ENCODE measurements at regions not wholly inside any gene's neighbourhood (a gene's known extent, or its start where the extent isn't known, plus 50 kb on each side); places are given as distances from the start of the nearest gene placed in this dataset. TPM values are rescaled to one million over a fixed set of nuclear protein-coding genes. Genes with fewer than 3 reads are reported as not detected.

DNA sequence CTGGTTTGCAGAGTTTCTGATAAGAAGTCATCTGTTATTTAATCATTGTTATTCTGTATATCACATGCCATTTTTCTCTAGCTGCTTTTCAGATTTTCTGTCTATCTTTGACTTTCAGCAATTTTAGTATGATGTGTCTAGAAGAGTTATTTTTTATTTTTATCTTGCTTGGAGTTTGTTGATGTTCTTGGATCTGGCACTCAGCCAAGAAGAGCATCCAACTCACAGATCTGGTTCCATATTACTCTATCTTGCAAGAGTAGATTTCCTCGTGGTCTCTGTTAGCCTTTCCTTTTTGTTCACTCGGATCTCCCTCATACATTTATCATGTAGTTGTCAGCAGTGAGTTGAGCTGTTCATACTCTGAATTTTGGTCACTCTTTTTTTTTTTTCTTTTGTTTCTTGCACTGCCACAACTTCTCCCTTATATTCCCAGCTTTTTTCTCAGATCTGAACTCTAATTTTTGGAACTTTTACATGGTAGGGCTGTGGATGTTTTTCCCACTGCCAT is 54.8 kb upstream of the CALCR start:
- Mint-ChIP-seq H3K4me1 (ENCODE audit: low read depth) (peaks cover 4% of the 10 kb centered on the region), H3K4me3 (ENCODE audit: unreplicated experiment) (no peak overlapping the region), H3K27me3 (ENCODE audit: low read depth) (peaks cover 13% of the 10 kb centered on the region), H3K36me3 (ENCODE audit: low read depth) (no peaks in the 10 kb centered on the region), H3K27ac (ENCODE audit: unreplicated experiment) (no peak overlapping the region), H3K9me3 (ENCODE audit: low read depth) (peaks cover 14% of the 10 kb centered on the region)
- DNase-seq (ENCODE audit: low spot score), result no peak
- no peak for TF ChIP-seq CTCF (IDR thresholded peaks at IDR 0.05)

DNA sequence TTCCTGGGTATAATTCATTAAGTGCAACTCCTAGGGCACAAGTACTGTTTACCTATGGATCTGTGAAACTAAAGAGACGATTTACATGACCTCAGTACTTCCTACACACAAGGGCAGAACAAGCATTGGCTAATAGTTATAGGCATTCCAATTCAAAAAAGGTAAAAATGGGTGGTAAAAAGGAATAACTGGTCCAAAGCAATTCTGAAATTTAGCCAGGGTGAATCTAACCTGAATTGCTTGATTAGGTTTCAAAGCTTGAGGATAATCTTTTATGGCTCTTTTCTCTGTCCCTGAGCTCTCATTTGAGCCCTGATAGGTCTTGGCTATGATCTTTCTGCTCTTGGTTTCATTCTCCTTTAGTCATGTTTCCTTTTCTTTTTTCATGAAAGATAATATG is 52.3 kb upstream of the CALCR start:
- Mint-ChIP-seq H3K27me3 (ENCODE audit: low read depth) (peaks cover 16% of the 10 kb centered on the region), H3K4me3 (ENCODE audit: unreplicated experiment) (no peak overlapping the region), H3K9me3 (ENCODE audit: low read depth) (peaks cover 14% of the 10 kb centered on the region), H3K4me1 (ENCODE audit: low read depth) (peaks cover 4% of the 10 kb centered on the region), H3K27ac (ENCODE audit: unreplicated experiment) (no peak overlapping the region), H3K36me3 (ENCODE audit: low read depth) (no peaks in the 10 kb centered on the region)
- DNase-seq (ENCODE audit: low spot score), result no peak
- TF ChIP-seq CTCF (IDR thresholded peaks at IDR 0.05), result no peak

Small RNA genes lying in the stretch of these regions (microRNA-seq; reads per million reads assigned to microRNA genes)
- gene MIR4652 (ENCODE audit: borderline number of aligned reads), result not detected

Measured in chondrocyte (in vitro differentiated cells).